Spinal cord (tissue), 9 donors: ENCODE measurements at regions not wholly inside any gene's neighbourhood (a gene's known extent, or its start where the extent isn't known, plus 50 kb on each side); places are given as distances from the start of the nearest gene placed in this dataset.
"Not testable (repeated sequence)": the region's sequence is repeated elsewhere in the genome, so short reads cannot be mapped to it uniquely, and the experiment has no call there.

Experiments used
- DNase-seq, 6 donors: peaks; one replicate each; pipeline versions ENCODE4 v3.0.0 to v3.0.0-alpha.2; 2013 to 2015; ENCODE audit warnings: low spot score in 6 of 6, low read depth in 4 of 6
- H3K27ac ChIP-seq: one replicate; pipeline ENCODE4 v1.5.1; 2013; ENCODE audit warnings: low read depth, low read length, control low read depth
- H3K27me3 ChIP-seq: one replicate; pipeline ENCODE4 v1.6.1; 2013; ENCODE audit warnings: low read length; ENCODE audit not compliant: control insufficient read depth, insufficient read depth
- H3K36me3 ChIP-seq: one replicate; pipeline ENCODE4 v1.6.1; 2013; ENCODE audit warnings: low read length; ENCODE audit not compliant: control insufficient read depth, insufficient read depth
- H3K4me1 ChIP-seq: one replicate; pipeline ENCODE4 v1.6.1; 2013; ENCODE audit warnings: low read length; ENCODE audit not compliant: control insufficient read depth, insufficient read depth
- H3K4me3 ChIP-seq: one replicate; pipeline ENCODE4 v1.5.1; 2013; ENCODE audit warnings: low read depth, low read length, control low read depth
- H3K9me3 ChIP-seq: one replicate; pipeline ENCODE4 v1.6.1; 2013; ENCODE audit warnings: low read length; ENCODE audit not compliant: control insufficient read depth, insufficient read depth
- WGBS: methylation state at CpG from one replicate; pipeline ENCODE4 v1.1.5; 2013; ENCODE audit warnings: missing lambda C conversion rate; ENCODE audit not compliant: insufficient coverage; 5-methylcytosine and 5-hydroxymethylcytosine counted together
- donor health status: healthy.

GRCh38 chr14:49959822-49960408 is 67.0 kb downstream of the ARF6 start:
- DNase-seq = peak in 1 of 6 donors; percentile 52
- Histone ChIP-seq H3K4me3 (no peak overlapping the region), H3K27me3 (no peaks in the 10 kb centered on the region), H3K27ac (no peak overlapping the region), H3K36me3 (no peaks in the 10 kb centered on the region), H3K9me3 (no peaks in the 10 kb centered on the region), H3K4me1 (no peaks in the 10 kb centered on the region)
- WGBS = 80% methylated on average over 1 of the region's 9 CpGs

GRCh38 chr14:49960453-49960852 is 67.6 kb downstream of the ARF6 start:
- WGBS = 100% methylated on average over 5 of the region's 7 CpGs
- H3K4me1 ChIP-seq = no peaks in the 10 kb centered on the region
- no peak for DNase-seq

GRCh38 chr14:49961270-49962222 is 68.7 kb downstream of the ARF6 start:
- no peak overlapping the region for H3K4me3 ChIP-seq
- DNase-seq = no peak
- no peaks in the 10 kb centered on the region for H3K36me3 ChIP-seq
- WGBS = 93% methylated on average over 10 of the region's 13 CpGs
- no peaks in the 10 kb centered on the region for H3K27me3 ChIP-seq
- H3K9me3 ChIP-seq = no peaks in the 10 kb centered on the region
- no peak overlapping the region for H3K27ac ChIP-seq
- no peaks in the 10 kb centered on the region for H3K4me1 ChIP-seq

More at GRCh38 chr14:49960453-49960852, 67.6 kb downstream of the ARF6 start:
- no peak overlapping the region for H3K4me3 ChIP-seq
- H3K36me3 ChIP-seq = no peaks in the 10 kb centered on the region
- H3K9me3 ChIP-seq = no peaks in the 10 kb centered on the region
- H3K27me3 ChIP-seq = no peaks in the 10 kb centered on the region
- H3K27ac ChIP-seq = no peak overlapping the region

- Histone ChIP-seq H3K4me3 (no peak overlapping the region), H3K27me3 (no peaks in the 10 kb centered on the region), H3K4me1 (no peaks in the 10 kb centered on the region), H3K36me3 (no peaks in the 10 kb centered on the region), H3K27ac (no peak overlapping the region), H3K9me3 (no peaks in the 10 kb centered on the region)
- WGBS = no CpG with 5 or more reads among the region's 6 CpGs
- DNase-seq = no peak
Measured at GRCh38 chr14:49962621-49963020, 69.7 kb downstream of the ARF6 start.

- H3K9me3 ChIP-seq, H3K4me1 ChIP-seq, H3K4me3 ChIP-seq, H3K27me3 ChIP-seq, H3K36me3 ChIP-seq, DNase-seq, H3K27ac ChIP-seq: not testable (repeated sequence)
- no CpG with 5 or more reads among the region's 8 CpGs for WGBS
Measured at GRCh38 chr14:49965068-49965651, 72.3 kb downstream of the ARF6 start.

- 28% methylated on average over 4 of the region's 4 CpGs for WGBS
- Histone ChIP-seq H3K27me3 (no peaks in the 10 kb centered on the region), H3K27ac (no peak overlapping the region), H3K4me3 (no peak overlapping the region), H3K9me3 (no peaks in the 10 kb centered on the region), H3K4me1 (no peaks in the 10 kb centered on the region), H3K36me3 (no peaks in the 10 kb centered on the region)
- DNase-seq = no peak
Measured at GRCh38 chr14:49966304-49966809, 73.5 kb downstream of the ARF6 start.

- H3K27ac ChIP-seq = no peak overlapping the region
- 98% methylated on average over 8 of the region's 11 CpGs for WGBS
- H3K4me1 ChIP-seq = no peaks in the 10 kb centered on the region
- no peak for DNase-seq
- H3K4me3 ChIP-seq = no peak overlapping the region
- H3K9me3 ChIP-seq = no peaks in the 10 kb centered on the region
- H3K27me3 ChIP-seq = no peaks in the 10 kb centered on the region
- H3K36me3 ChIP-seq = no peaks in the 10 kb centered on the region
Measured at GRCh38 chr14:49966971-49967630, 74.2 kb downstream of the ARF6 start.

GRCh38 chr14:49969961-49970360 is 77.1 kb downstream of the ARF6 start:
- Histone ChIP-seq H3K9me3 (no peaks in the 10 kb centered on the region), H3K4me3 (no peak overlapping the region), H3K36me3 (no peaks in the 10 kb centered on the region), H3K27me3 (no peaks in the 10 kb centered on the region), H3K27ac (peak overlapping the region; percentile 80), H3K4me1 (no peaks in the 10 kb centered on the region)
- no peak for DNase-seq
- 94% methylated on average over 3 of the region's 5 CpGs for WGBS

- Histone ChIP-seq H3K9me3 (no peaks in the 10 kb centered on the region), H3K27me3 (no peaks in the 10 kb centered on the region), H3K4me1 (no peaks in the 10 kb centered on the region), H3K27ac (peak overlapping the region; percentile 80), H3K4me3 (no peak overlapping the region), H3K36me3 (no peaks in the 10 kb centered on the region)
- WGBS = 55% methylated on average over 3 of the region's 8 CpGs
- peak in 2 of 6 donors; percentile 66 to 82 for DNase-seq
Measured at GRCh38 chr14:49970474-49971147, 77.7 kb downstream of the ARF6 start.
